Stimulated activated naive CD8-positive, alpha-beta T cell treated with anti-CD3 and anti-CD28 coated beads, Interleukin-15, amount 100 ng/mL, for 72 hours (primary cell): ENCODE measurements at regions not wholly inside any gene's neighbourhood (a gene's known extent, or its start where the extent isn't known, plus 50 kb on each side); places are given as distances from the start of the nearest gene placed in this dataset.
"Not testable (repeated sequence)": the region's sequence is repeated elsewhere in the genome, so short reads cannot be mapped to it uniquely, and the experiment has no call there.

Experiments
- ATAC-seq: fragments of 150-1000 bp; cut with Tn5 transposase; 2 replicates; pipeline ENCODE4 v1.10.0; 2021; ENCODE audit warnings: mild to moderate bottlenecking, moderate library complexity
- DNase-seq, 2 donors: peaks; one replicate each; pipeline ENCODE4 v3.0.0; 2021 to 2022
- H3K27ac Mint-ChIP-seq, 2 donors: one replicate each; pipeline ENCODE4 v1.8.0; 2022; ENCODE audit warnings: mild to moderate bottlenecking in 2 of 2, mixed read lengths in 2 of 2, moderate library complexity in 2 of 2
- H3K27me3 Mint-ChIP-seq: one replicate; pipeline ENCODE4 v1.8.0; 2022; ENCODE audit warnings: mixed read lengths
- H3K4me1 Mint-ChIP-seq: one replicate; pipeline ENCODE4 v1.8.0; 2022; ENCODE audit warnings: mild to moderate bottlenecking, mixed read lengths
- H3K4me3 Mint-ChIP-seq, 2 donors: one replicate each; pipeline ENCODE4 v1.8.0; 2022; ENCODE audit warnings: mild to moderate bottlenecking in 2 of 2, mixed read lengths in 2 of 2, moderate library complexity in 1 of 2
- H3K9me3 Mint-ChIP-seq, 2 donors: one replicate each; pipeline ENCODE4 v1.8.0; 2022; ENCODE audit warnings: mixed read lengths in 2 of 2

- DNase-seq (no peak), ATAC-seq (no peak)
- Mint-ChIP-seq H3K27me3 (no peaks in the 10 kb centered on the region), H3K4me3 (no peak overlapping the region), H3K27ac (no peak overlapping the region), H3K4me1 (no peaks in the 10 kb centered on the region), H3K9me3 (peaks cover 9 to 13% of the 10 kb centered on the region in 2 donors)
These were observed 741.7 kb downstream of the RERGL start for GRCh38 chr12:17348311-17348710.

GRCh38 chr12:17344649-17345048 is 738.7 kb upstream of the LMO3 start:
- Mint-ChIP-seq H3K27me3 (no peaks in the 10 kb centered on the region), H3K4me1 (no peaks in the 10 kb centered on the region), H3K4me3 (no peak overlapping the region), H3K27ac (no peak overlapping the region), H3K9me3 (peaks cover 14 to 21% of the 10 kb centered on the region in 2 donors)
- ATAC-seq: no peak
- DNase-seq: no peak

- Mint-ChIP-seq H3K27ac (no peak overlapping the region), H3K4me3 (no peak overlapping the region), H3K27me3 (no peaks in the 10 kb centered on the region), H3K4me1 (no peaks in the 10 kb centered on the region), H3K9me3 (peaks cover 14 to 15% of the 10 kb centered on the region in 2 donors)
- DNase-seq: no peak
- no peak for ATAC-seq
These were observed 736.5 kb upstream of the LMO3 start for GRCh38 chr12:17342381-17342961.

- Mint-ChIP-seq H3K27ac (no peak overlapping the region), H3K27me3 (no peaks in the 10 kb centered on the region), H3K4me1 (no peaks in the 10 kb centered on the region), H3K9me3 (peaks cover 9 to 12% of the 10 kb centered on the region in 2 donors), H3K4me3 (no peak overlapping the region)
- DNase-seq (no peak), ATAC-seq (no peak)
These were observed 729.5 kb upstream of the LMO3 start for GRCh38 chr12:17335487-17335886.

- Mint-ChIP-seq H3K27me3 (no peaks in the 10 kb centered on the region), H3K4me3 (no peak overlapping the region), H3K4me1 (no peaks in the 10 kb centered on the region), H3K27ac (no peak overlapping the region), H3K9me3 (peaks cover 9 to 12% of the 10 kb centered on the region in 2 donors)
- ATAC-seq (no peak), DNase-seq (no peak)
These were observed 728.8 kb upstream of the LMO3 start for GRCh38 chr12:17334784-17335183.

- Mint-ChIP-seq H3K4me3 (no peak overlapping the region), H3K27ac (no peak overlapping the region), H3K27me3 (no peaks in the 10 kb centered on the region), H3K4me1 (no peaks in the 10 kb centered on the region), H3K9me3 (peaks cover 9 to 12% of the 10 kb centered on the region in 2 donors)
- DNase-seq (no peak), ATAC-seq (no peak)
These were observed 727.3 kb upstream of the LMO3 start for GRCh38 chr12:17333287-17333686.

GRCh38 chr12:17326649-17327048 is 720.7 kb upstream of the LMO3 start:
- Mint-ChIP-seq H3K4me3 (no peak overlapping the region), H3K9me3 (peaks cover 8 to 9% of the 10 kb centered on the region in 2 donors), H3K27ac (no peak overlapping the region), H3K4me1 (no peaks in the 10 kb centered on the region), H3K27me3 (no peaks in the 10 kb centered on the region)
- ATAC-seq (no peak), DNase-seq (no peak)

GRCh38 chr12:17322090-17322489 is 716.1 kb upstream of the LMO3 start:
- no peak overlapping the region for H3K27ac Mint-ChIP-seq
- H3K9me3 Mint-ChIP-seq: peaks cover 14 to 40% of the 10 kb centered on the region in 2 donors
- H3K4me3 Mint-ChIP-seq: no peak overlapping the region
- H3K4me1 Mint-ChIP-seq: no peaks in the 10 kb centered on the region
- no peaks in the 10 kb centered on the region for H3K27me3 Mint-ChIP-seq
- no peak for ATAC-seq
- DNase-seq: no peak

- Mint-ChIP-seq H3K27me3 (no peaks in the 10 kb centered on the region), H3K9me3 (peaks cover 5 to 24% of the 10 kb centered on the region in 2 donors), H3K27ac (no peak overlapping the region), H3K4me3 (no peak overlapping the region), H3K4me1 (no peaks in the 10 kb centered on the region)
- no peak for DNase-seq
- no peak for ATAC-seq
These were observed 698.8 kb upstream of the LMO3 start for GRCh38 chr12:17304503-17305347.

- peaks cover 14 to 44% of the 10 kb centered on the region in 2 donors for H3K9me3 Mint-ChIP-seq
- H3K27ac Mint-ChIP-seq: no peak overlapping the region
- no peak overlapping the region for H3K4me3 Mint-ChIP-seq
- ATAC-seq (no peak), DNase-seq (no peak)
- H3K4me1 Mint-ChIP-seq: no peaks in the 10 kb centered on the region
- H3K27me3 Mint-ChIP-seq: no peaks in the 10 kb centered on the region
These were observed 696.0 kb upstream of the LMO3 start for GRCh38 chr12:17302001-17302400.

- peaks cover 15 to 45% of the 10 kb centered on the region in 2 donors for H3K9me3 Mint-ChIP-seq
- H3K27ac Mint-ChIP-seq: no peak overlapping the region
- no peaks in the 10 kb centered on the region for H3K4me1 Mint-ChIP-seq
- DNase-seq (no peak), ATAC-seq (no peak)
- H3K4me3 Mint-ChIP-seq: no peak overlapping the region
- no peaks in the 10 kb centered on the region for H3K27me3 Mint-ChIP-seq
These were observed 695.6 kb upstream of the LMO3 start for GRCh38 chr12:17301544-17301943.

- Mint-ChIP-seq H3K27ac (no peak overlapping the region), H3K27me3 (no peaks in the 10 kb centered on the region), H3K4me3 (no peak overlapping the region), H3K9me3 (peaks cover 18 to 29% of the 10 kb centered on the region in 2 donors), H3K4me1 (no peaks in the 10 kb centered on the region)
- DNase-seq: no peak
- ATAC-seq: no peak
These were observed 690.9 kb upstream of the LMO3 start for GRCh38 chr12:17296882-17297281.

- no peaks in the 10 kb centered on the region for H3K27me3 Mint-ChIP-seq
- no peak for DNase-seq
- H3K4me3 Mint-ChIP-seq: no peak overlapping the region
- H3K27ac Mint-ChIP-seq: no peak overlapping the region
- H3K9me3 Mint-ChIP-seq: peaks cover 8 to 9% of the 10 kb centered on the region in 2 donors
- no peak for ATAC-seq
- H3K4me1 Mint-ChIP-seq: no peaks in the 10 kb centered on the region
These were observed 680.9 kb upstream of the LMO3 start for GRCh38 chr12:17286874-17287273.

- no peaks in the 10 kb centered on the region for H3K4me1 Mint-ChIP-seq
These were observed 678.9 kb upstream of the LMO3 start for GRCh38 chr12:17284873-17285272.

GRCh38 chr12:17283563-17283962 is 677.6 kb upstream of the LMO3 start:
- DNase-seq: no peak
- Mint-ChIP-seq H3K9me3 (peaks cover under 1 to 5% of the 10 kb centered on the region in 2 donors), H3K27ac (no peak overlapping the region), H3K4me1 (no peaks in the 10 kb centered on the region), H3K27me3 (no peaks in the 10 kb centered on the region), H3K4me3 (no peak overlapping the region)
- no peak for ATAC-seq

More at GRCh38 chr12:17284873-17285272, 678.9 kb upstream of the LMO3 start:
- no peak for ATAC-seq
- no peak overlapping the region for H3K4me3 Mint-ChIP-seq
- peaks cover 8 to 9% of the 10 kb centered on the region in 2 donors for H3K9me3 Mint-ChIP-seq
- no peaks in the 10 kb centered on the region for H3K27me3 Mint-ChIP-seq
- DNase-seq: no peak
- H3K27ac Mint-ChIP-seq: no peak overlapping the region

- not testable (repeated sequence) for H3K27ac Mint-ChIP-seq, H3K27me3 Mint-ChIP-seq, H3K4me1 Mint-ChIP-seq, H3K9me3 Mint-ChIP-seq, DNase-seq, ATAC-seq, H3K4me3 Mint-ChIP-seq
These were observed 676.2 kb upstream of the LMO3 start for GRCh38 chr12:17282169-17282568.
